ENCODE measurements at regions not wholly inside any gene's neighbourhood (a gene's known extent, or its start where the extent isn't known, plus 50 kb on each side); places are given as distances from the start of the nearest gene placed in this dataset.

DNA sequence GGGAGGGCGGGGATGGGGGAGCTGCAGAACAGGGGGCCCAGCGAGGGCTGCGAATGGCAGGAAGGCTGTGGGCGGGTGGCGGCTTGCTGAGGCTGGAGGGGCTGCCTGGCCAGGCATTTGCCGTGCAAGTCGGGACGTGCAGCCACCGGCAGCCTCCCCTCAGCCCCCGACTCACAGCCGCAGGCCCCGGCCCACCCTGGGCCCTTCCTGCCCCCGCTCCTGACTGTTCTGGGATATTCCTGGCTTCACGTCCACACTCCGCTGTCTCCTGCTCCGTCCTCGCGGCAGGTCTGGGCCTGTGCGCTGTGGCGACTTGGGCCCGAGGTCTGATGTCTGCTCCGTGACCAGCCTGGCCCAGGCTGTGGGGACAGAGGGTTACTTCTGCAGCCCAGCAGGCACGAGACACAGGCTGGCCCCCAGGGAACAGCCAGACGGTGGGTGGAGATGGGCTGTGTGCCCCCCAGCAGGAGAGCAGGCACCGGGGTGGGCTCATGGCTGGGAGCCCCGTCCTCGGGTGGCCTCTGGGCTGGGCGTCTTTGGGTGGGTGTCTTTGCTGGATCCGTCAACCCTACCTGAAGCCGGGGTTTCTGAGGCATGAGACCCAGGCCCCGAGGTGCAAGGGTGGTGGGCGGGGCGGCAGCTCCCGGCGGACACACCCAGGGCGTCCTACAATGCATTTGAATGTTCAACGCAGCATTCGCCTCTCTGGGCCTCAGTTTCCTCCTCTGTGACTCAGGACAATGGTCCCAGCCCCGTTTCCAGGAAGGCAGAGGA lies 86.5 kb downstream of the FOXL3 start:
- Histone ChIP-seq H3K27me3 (replicated peaks; ENCODE audit: insufficient read depth, low read length) (no peaks in the 10 kb centered on the region), H3K4me2 (ENCODE audit: low read depth, low read length) (no peak overlapping the region), H3K36me3 (replicated peaks; ENCODE audit: insufficient read depth, low read length) (no peaks in the 10 kb centered on the region), H3F3A (ENCODE audit: insufficient read depth, low read length) (no peaks in the 10 kb centered on the region), H3K4me1 (ENCODE audit: low read length) (no peaks in the 10 kb centered on the region), H4K20me1 (ENCODE audit: insufficient read depth, low read length) (no peaks in the 10 kb centered on the region), H2AFZ (ENCODE audit: low read length) (no peak overlapping the region), H3K79me2 (ENCODE audit: low read length) (no peaks in the 10 kb centered on the region), H3K9ac (ENCODE audit: low read length) (no peak overlapping the region), H3K4me3 (ENCODE audit: low read length) (no peak overlapping the region), H3K27ac (ENCODE audit: low read length) (no peak overlapping the region), H3K9me2 (replicated peaks; ENCODE audit: insufficient read depth, low read length) (no peaks in the 10 kb centered on the region), H3K9me3 (replicated peaks; ENCODE audit: insufficient read depth, low read length) (no peaks in the 10 kb centered on the region)
- DNase-seq, result no peak
- TF ChIP-seq EZH2 (optimal IDR thresholded peaks at IDR 0.05; ENCODE audit: low read depth, low read length) (no peak), EZH2phosphoT487 (IDR thresholded peaks at IDR 0.05; ENCODE audit: low read length) (no peak)
- TF ChIP-seq, protein P1, sequence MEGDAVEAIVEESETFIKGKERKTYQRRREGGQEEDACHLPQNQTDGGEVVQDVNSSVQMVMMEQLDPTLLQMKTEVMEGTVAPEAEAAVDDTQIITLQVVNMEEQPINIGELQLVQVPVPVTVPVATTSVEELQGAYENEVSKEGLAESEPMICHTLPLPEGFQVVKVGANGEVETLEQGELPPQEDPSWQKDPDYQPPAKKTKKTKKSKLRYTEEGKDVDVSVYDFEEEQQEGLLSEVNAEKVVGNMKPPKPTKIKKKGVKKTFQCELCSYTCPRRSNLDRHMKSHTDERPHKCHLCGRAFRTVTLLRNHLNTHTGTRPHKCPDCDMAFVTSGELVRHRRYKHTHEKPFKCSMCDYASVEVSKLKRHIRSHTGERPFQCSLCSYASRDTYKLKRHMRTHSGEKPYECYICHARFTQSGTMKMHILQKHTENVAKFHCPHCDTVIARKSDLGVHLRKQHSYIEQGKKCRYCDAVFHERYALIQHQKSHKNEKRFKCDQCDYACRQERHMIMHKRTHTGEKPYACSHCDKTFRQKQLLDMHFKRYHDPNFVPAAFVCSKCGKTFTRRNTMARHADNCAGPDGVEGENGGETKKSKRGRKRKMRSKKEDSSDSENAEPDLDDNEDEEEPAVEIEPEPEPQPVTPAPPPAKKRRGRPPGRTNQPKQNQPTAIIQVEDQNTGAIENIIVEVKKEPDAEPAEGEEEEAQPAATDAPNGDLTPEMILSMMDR (IDR thresholded peaks at IDR 0.05; ENCODE audit: low read length), result no peak

DNA sequence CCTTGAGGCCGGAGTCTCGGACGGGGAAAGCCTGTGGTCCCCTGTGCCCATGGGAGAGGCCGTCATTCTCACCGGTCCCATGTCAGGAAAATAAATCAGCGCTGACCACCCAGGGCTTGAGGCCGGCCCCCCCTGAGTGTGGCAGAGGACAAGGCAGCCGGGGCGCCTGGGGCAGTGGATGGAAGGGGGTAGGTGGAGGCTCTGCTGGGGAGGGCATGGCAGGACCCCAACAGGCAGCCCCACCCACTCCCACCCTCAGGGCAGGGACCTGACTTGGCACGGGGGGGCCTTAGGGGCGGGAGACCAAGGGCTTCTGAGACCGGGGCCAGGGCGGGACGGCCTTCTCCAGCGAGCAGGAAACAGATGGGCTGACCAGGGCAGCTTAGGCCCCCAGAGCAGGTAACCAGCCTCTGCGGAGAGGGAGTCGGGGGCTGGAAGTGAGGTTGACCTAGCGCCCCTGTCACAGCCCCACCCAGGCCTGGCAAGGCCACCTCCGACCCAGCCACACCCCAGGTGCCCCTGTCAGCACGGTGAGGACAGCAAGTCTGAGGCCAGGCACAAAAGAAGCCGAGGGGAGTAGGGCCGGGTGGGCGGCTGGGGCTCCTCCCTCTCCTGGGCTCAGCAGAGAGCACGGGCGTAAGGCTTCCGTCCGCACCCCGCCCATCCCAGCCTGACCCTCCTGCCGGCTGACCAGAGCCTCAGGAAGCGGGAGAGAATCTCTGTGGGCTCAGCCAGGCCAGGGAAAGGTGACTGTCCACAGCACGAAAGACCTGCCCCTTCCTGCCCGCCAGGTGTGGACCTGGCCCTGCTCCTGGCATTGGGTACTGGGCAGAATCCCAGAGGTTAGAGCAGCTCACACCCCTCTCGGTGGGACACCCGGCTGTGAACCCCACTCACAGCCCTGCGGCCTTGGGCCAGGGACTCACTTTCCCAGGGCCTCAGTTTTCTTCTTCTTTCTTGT lies 87.4 kb downstream of the FOXL3 start:
- Histone ChIP-seq H3K27me3 (replicated peaks; ENCODE audit: insufficient read depth, low read length) (no peaks in the 10 kb centered on the region), H3K36me3 (replicated peaks; ENCODE audit: insufficient read depth, low read length) (no peaks in the 10 kb centered on the region), H3K27ac (ENCODE audit: low read length) (no peak overlapping the region), H3K4me2 (ENCODE audit: low read depth, low read length) (no peak overlapping the region), H3K79me2 (ENCODE audit: low read length) (no peaks in the 10 kb centered on the region), H2AFZ (ENCODE audit: low read length) (no peak overlapping the region), H3K4me3 (ENCODE audit: low read length) (no peak overlapping the region), H3F3A (ENCODE audit: insufficient read depth, low read length) (no peaks in the 10 kb centered on the region), H3K9me2 (replicated peaks; ENCODE audit: insufficient read depth, low read length) (no peaks in the 10 kb centered on the region), H3K9ac (ENCODE audit: low read length) (no peak overlapping the region), H4K20me1 (ENCODE audit: insufficient read depth, low read length) (no peaks in the 10 kb centered on the region), H3K4me1 (ENCODE audit: low read length) (no peaks in the 10 kb centered on the region), H3K9me3 (replicated peaks; ENCODE audit: insufficient read depth, low read length) (no peaks in the 10 kb centered on the region)
- TF ChIP-seq EZH2phosphoT487 (IDR thresholded peaks at IDR 0.05; ENCODE audit: low read length), result no peak
- TF ChIP-seq EZH2 (optimal IDR thresholded peaks at IDR 0.05; ENCODE audit: low read depth, low read length), result no peak
- TF ChIP-seq, protein P1 (IDR thresholded peaks at IDR 0.05; ENCODE audit: low read length), result no peak
- no peak for DNase-seq

DNA sequence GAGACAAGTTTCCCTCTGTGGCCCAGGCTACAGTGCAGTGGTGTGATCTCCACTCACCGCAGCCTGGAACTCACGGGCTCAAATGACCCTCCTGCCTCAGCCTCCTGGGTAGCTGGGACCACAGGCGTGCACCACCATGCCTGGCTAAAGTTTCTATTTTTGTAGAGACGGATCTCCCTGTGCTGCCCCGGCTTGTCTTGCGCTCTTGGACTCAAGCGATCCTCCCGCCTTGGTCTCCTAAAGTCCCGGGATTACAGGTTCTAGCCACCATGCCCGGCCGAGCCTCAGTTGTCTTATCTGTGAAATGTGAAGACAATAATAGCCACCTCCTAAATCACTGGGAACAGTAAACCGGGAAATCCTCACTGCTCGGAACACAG lies 88.1 kb downstream of the FOXL3 start:
- H2AFZ ChIP-seq (ENCODE audit: low read length), result no peak overlapping the region
- H3F3A ChIP-seq (ENCODE audit: insufficient read depth, low read length), result no peaks in the 10 kb centered on the region
- no peaks in the 10 kb centered on the region for H3K36me3 ChIP-seq (replicated peaks; ENCODE audit: insufficient read depth, low read length)
- no peak overlapping the region for H3K4me3 ChIP-seq (ENCODE audit: low read length)
- no peaks in the 10 kb centered on the region for H3K79me2 ChIP-seq (ENCODE audit: low read length)
- H3K9me2 ChIP-seq (replicated peaks; ENCODE audit: insufficient read depth, low read length), result no peaks in the 10 kb centered on the region
- H3K4me2 ChIP-seq (ENCODE audit: low read depth, low read length), result no peak overlapping the region
- H3K9ac ChIP-seq (ENCODE audit: low read length), result no peak overlapping the region
- no peaks in the 10 kb centered on the region for H3K27me3 ChIP-seq (replicated peaks; ENCODE audit: insufficient read depth, low read length)
- no peak for TF ChIP-seq EZH2 (optimal IDR thresholded peaks at IDR 0.05; ENCODE audit: low read depth, low read length)
- no peak for TF ChIP-seq EZH2phosphoT487 (IDR thresholded peaks at IDR 0.05; ENCODE audit: low read length)
- TF ChIP-seq, protein P1 (IDR thresholded peaks at IDR 0.05; ENCODE audit: low read length), result no peak
- no peaks in the 10 kb centered on the region for H3K9me3 ChIP-seq (replicated peaks; ENCODE audit: insufficient read depth, low read length)
- no peaks in the 10 kb centered on the region for H3K4me1 ChIP-seq (ENCODE audit: low read length)
- H3K27ac ChIP-seq (ENCODE audit: low read length), result no peak overlapping the region
- no peak for DNase-seq
- H4K20me1 ChIP-seq (ENCODE audit: insufficient read depth, low read length), result no peaks in the 10 kb centered on the region
